ENCODE measurements at regions not wholly inside any gene's neighbourhood (a gene's known extent, or its start where the extent isn't known, plus 50 kb on each side); places are given as distances from the start of the nearest gene placed in this dataset.

DNA sequence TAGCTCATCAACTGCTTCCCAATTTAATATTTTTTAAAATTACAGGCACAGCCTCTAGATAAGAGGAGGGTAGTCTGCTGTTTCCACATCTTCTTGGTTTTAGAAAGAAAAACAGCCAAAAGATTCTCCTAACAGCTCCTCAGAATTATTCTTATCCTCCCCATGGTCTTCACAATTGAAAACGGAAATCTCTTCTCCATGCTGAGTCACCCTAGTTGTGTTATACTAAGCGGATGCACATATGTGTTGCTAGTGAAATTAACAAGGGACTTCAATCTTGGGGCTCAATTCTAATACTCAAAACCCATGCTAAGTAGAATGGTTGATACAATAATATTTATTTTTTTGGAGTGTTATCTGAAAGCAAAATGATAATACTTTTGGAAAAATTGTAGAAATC, 71.9 kb upstream of the NPY start:
- no CpG with 5 or more reads among the region's 2 CpGs for WGBS, 2 experiments (ENCODE audit: extremely low coverage in 2 of 2, insufficient read length in 1 of 2)
- in situ Hi-C loops (cut with MboI; ENCODE audit: low sequenced_read_pairs) (no loop called here), intact Hi-C loops (cut with micrococcal nuclease) (no loop called here), dilution Hi-C loops (cut with HindIII; ENCODE audit: low sequenced_read_pairs, unreplicated experiment) (no loop called here)
- H2AK9ac ChIP-seq (replicated peaks; ENCODE audit: low read depth, low read length, poor library complexity) = no peak overlapping the region
- no peak overlapping the region for H2BK20ac ChIP-seq (ENCODE audit: low read depth, low read length)
- no peaks in the 10 kb centered on the region for H3K27me3 ChIP-seq (ENCODE audit: control insufficient read depth, insufficient read depth, low read length)
- H3K36me3 ChIP-seq (ENCODE audit: control insufficient read depth, insufficient read depth, low read length) = no peaks in the 10 kb centered on the region
- H3K9me1 ChIP-seq (ENCODE audit: insufficient read depth, low read length) = no peaks in the 10 kb centered on the region
- no peak overlapping the region for H2AK5ac ChIP-seq (ENCODE audit: low read depth, low read length)
- H3K4me1 ChIP-seq (ENCODE audit: control insufficient read depth, insufficient read depth, low read length) = no peaks in the 10 kb centered on the region
- no peaks in the 10 kb centered on the region for H4K20me1 ChIP-seq (ENCODE audit: insufficient read depth, low read length)
- H3K9me3 ChIP-seq (ENCODE audit: control insufficient read depth, insufficient read depth, low read length) = no peaks in the 10 kb centered on the region
- H2AFZ ChIP-seq (replicated peaks; ENCODE audit: low read length, poor library complexity) = no peak overlapping the region
- H3K56ac ChIP-seq (ENCODE audit: extremely low read depth, insufficient read depth, low read length) = no peak overlapping the region
- CTCF ChIA-PET = interaction anchor here (0.6 kb wide), 1 partner anchor 14 kb away, joined by 5 read pairs; no protein-coding TSS in a partner anchor
- H2BK5ac ChIP-seq (ENCODE audit: low read depth, low read length, poor library complexity, severe bottlenecking) = no peak overlapping the region
- H3K4me2 ChIP-seq (ENCODE audit: low read depth, low read length) = no peak overlapping the region
- no peak overlapping the region for H2BK120ac ChIP-seq (ENCODE audit: low read depth, low read length)
- no peak overlapping the region for H3K4me3 ChIP-seq (ENCODE audit: insufficient read depth, low read depth, low read length)
- H3K23ac ChIP-seq (ENCODE audit: low read depth, low read length) = no peak overlapping the region
- H4K91ac ChIP-seq (ENCODE audit: insufficient read depth, low read depth, low read length) = no peak overlapping the region
- DNase-seq (no peak), ATAC-seq (ENCODE audit: low read depth) (no peak)
- TF ChIP-seq CEBPB (IDR thresholded peaks at IDR 0.05; ENCODE audit: low read depth, low read length) = no peak
- no peak for TF ChIP-seq CHD1 (IDR thresholded peaks at IDR 0.05; ENCODE audit: low read depth, low read length)
- TF ChIP-seq FOS (IDR thresholded peaks at IDR 0.05; ENCODE audit: low read depth, low read length) = no peak
- TF ChIP-seq MXI1 (IDR thresholded peaks at IDR 0.05; ENCODE audit: borderline replicate concordance, low read depth, low read length) = no peak
- no peak for TF ChIP-seq NFE2L2 (IDR thresholded peaks at IDR 0.05; ENCODE audit: low read depth, low read length)
- TF ChIP-seq, protein P1, sequence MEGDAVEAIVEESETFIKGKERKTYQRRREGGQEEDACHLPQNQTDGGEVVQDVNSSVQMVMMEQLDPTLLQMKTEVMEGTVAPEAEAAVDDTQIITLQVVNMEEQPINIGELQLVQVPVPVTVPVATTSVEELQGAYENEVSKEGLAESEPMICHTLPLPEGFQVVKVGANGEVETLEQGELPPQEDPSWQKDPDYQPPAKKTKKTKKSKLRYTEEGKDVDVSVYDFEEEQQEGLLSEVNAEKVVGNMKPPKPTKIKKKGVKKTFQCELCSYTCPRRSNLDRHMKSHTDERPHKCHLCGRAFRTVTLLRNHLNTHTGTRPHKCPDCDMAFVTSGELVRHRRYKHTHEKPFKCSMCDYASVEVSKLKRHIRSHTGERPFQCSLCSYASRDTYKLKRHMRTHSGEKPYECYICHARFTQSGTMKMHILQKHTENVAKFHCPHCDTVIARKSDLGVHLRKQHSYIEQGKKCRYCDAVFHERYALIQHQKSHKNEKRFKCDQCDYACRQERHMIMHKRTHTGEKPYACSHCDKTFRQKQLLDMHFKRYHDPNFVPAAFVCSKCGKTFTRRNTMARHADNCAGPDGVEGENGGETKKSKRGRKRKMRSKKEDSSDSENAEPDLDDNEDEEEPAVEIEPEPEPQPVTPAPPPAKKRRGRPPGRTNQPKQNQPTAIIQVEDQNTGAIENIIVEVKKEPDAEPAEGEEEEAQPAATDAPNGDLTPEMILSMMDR (conservative IDR thresholded peaks at IDR 0.05; ENCODE audit: low read depth, low read length) = no peak
- no peak for TF ChIP-seq POLR2A (IDR thresholded peaks at IDR 0.05; ENCODE audit: low read depth, low read length)
- TF ChIP-seq, protein P2, sequence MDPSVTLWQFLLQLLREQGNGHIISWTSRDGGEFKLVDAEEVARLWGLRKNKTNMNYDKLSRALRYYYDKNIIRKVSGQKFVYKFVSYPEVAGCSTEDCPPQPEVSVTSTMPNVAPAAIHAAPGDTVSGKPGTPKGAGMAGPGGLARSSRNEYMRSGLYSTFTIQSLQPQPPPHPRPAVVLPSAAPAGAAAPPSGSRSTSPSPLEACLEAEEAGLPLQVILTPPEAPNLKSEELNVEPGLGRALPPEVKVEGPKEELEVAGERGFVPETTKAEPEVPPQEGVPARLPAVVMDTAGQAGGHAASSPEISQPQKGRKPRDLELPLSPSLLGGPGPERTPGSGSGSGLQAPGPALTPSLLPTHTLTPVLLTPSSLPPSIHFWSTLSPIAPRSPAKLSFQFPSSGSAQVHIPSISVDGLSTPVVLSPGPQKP (IDR thresholded peaks at IDR 0.05; ENCODE audit: borderline replicate concordance, low read depth, low read length) = no peak
- TF ChIP-seq, protein P3, sequence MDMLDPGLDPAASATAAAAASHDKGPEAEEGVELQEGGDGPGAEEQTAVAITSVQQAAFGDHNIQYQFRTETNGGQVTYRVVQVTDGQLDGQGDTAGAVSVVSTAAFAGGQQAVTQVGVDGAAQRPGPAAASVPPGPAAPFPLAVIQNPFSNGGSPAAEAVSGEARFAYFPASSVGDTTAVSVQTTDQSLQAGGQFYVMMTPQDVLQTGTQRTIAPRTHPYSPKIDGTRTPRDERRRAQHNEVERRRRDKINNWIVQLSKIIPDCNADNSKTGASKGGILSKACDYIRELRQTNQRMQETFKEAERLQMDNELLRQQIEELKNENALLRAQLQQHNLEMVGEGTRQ (IDR thresholded peaks at IDR 0.05; ENCODE audit: low read depth, low read length) = no peak
- no peak for TF ChIP-seq RFX5 (IDR thresholded peaks at IDR 0.05; ENCODE audit: low read depth, low read length)
- TF ChIP-seq BHLHE40 (IDR thresholded peaks at IDR 0.05; ENCODE audit: low read depth, low read length) = no peak
- no peak overlapping the region for H3K27ac ChIP-seq (ENCODE audit: insufficient read depth, low read length)
- H4K5ac ChIP-seq (ENCODE audit: low read depth, low read length) = no peak overlapping the region
- no peak overlapping the region for H3K9ac ChIP-seq (ENCODE audit: low read depth, low read length)
- H3K14ac ChIP-seq (replicated peaks; ENCODE audit: low read depth, low read length) = no peak overlapping the region
- H3K4ac ChIP-seq (ENCODE audit: low read depth, low read length) = no peak overlapping the region
- BruUV-seq (replicated peaks) = no TSS peak
- no peak overlapping the region for H4K8ac ChIP-seq (ENCODE audit: low read depth in 2 of 2, low read length in 2 of 2)
- no peak overlapping the region for H3K18ac ChIP-seq (ENCODE audit: low read depth, low read length)
- POLR2A ChIA-PET (ENCODE audit: unreplicated experiment) = no interaction called here
- H2BK15ac ChIP-seq (ENCODE audit: low read depth, low read length) = no peak overlapping the region
- no peaks in the 10 kb centered on the region for H3K79me1 ChIP-seq (ENCODE audit: low read depth in 1 of 2, low read length in 2 of 2)

Data from IMR-90 (cell line).